GM19351 (cell line): ENCODE measurements at regions not wholly inside any gene's neighbourhood (a gene's known extent, or its start where the extent isn't known, plus 50 kb on each side); places are given as distances from the start of the nearest gene placed in this dataset.

ENCODE experiments used
- ATAC-seq: cut with Tn5 transposase; IDR thresholded peaks from one replicate; pipeline ENCODE4 v1.9.1; 2021; ENCODE audit warnings: mild to moderate bottlenecking, moderate library complexity; ENCODE audit not compliant: unreplicated experiment

DNA sequence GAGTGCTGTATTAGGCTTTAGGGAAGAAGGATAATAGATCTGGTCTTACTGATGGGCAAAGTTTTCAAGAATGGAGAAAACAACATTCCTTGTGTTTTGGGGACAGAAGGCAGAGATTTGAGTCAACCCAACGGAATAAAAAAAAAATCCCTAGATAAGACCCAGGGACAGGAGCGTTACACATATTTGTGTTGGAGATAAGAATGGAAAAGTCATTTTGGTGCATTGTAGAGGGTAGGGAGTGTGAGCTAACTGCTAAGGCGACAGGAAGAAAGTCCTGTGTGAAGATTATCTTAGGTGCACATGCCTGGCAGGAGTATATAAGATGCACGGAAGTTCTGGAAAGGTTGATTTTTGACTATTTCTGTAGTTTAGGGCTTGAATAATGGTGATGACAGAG is 450.3 kb upstream of the ARGLU1 start:
- ATAC-seq: no peak

GRCh38 chr13:107006661-107007060 is 438.7 kb upstream of the ARGLU1 start:
- no peak for ATAC-seq

DNA sequence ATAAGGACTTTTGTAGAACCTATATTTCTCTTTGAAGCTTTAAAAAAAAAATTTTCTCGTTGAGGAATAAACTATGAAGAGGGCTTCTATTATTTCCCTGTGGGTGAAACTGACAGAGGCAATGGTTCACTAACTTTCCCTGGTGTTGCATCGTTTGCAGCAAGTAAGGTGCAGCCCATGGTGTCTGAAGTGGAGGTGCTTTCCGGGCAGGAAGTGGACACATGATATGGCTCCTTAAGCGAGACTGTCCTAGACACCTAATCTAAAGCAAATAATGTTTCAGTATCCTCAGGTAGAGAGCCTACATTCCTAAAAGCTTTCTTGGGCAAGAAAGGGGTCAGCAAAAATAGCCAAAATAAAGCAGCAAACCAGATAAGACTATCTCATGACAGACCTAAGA is 437.6 kb upstream of the ARGLU1 start:
- ATAC-seq: no peak

DNA sequence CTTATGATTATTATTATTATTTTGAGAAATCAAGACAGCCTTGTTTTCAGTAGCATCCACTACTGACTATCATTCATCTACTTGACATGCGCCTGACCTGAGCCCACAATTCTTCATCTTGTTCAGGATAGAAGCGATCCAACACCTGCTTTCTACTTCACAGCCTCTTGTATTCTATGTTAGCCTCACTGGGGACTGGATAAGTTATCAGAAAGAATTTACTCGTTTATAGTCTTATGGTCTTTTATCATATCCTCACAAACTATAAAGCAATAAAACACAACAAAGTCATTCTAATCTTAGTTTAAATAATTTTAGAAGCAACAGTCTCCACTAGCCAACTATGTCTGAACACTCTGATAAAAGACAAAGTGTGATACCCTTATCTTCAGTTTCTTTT is 436.0 kb upstream of the ARGLU1 start:
- no peak for ATAC-seq

DNA sequence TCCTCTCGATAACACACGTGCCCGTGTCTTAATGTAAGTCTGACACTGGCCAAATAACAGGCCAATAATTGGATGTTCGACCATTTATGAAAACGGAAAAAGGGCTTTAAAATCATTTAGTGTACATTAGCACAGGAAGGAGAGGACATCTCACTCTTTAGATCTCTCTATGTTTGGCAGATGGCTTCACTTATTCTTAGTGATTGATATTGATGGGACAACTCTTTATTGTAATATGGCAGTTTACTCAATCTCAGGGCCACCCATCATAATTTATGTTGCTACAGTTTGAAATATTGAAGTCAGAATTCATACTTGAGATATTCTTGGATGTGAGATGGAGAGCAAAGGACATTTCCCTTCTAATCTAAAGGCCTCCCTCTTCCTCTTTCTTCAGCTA is 430.7 kb upstream of the ARGLU1 start:
- no peak for ATAC-seq

GRCh38 chr13:106997696-106998095 is 429.8 kb upstream of the ARGLU1 start:
- ATAC-seq: no peak

- no peak for ATAC-seq
These were observed 429.1 kb upstream of the ARGLU1 start for GRCh38 chr13:106996867-106997618.

- ATAC-seq: no peak
These were observed 422.7 kb upstream of the ARGLU1 start for GRCh38 chr13:106990594-106990993.

- ATAC-seq: no peak
These were observed 421.9 kb upstream of the ARGLU1 start for GRCh38 chr13:106989876-106990275.

DNA sequence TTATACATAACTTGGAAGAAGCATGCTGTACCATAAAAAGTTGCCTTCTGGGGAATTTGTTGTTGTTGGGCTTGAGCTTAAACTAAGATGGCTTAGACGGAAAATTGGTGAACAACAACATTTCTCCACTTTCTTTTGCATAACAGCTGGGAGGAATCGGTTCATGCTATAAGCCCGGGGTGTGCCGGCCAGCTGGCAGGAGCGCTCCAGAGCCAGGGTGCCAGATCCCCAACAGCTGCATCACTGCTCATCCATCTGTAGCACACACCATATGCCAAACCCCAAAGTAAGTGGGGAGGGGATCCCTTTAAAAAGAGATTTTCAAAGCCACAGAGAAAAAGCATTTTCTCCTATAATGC is 419.5 kb upstream of the ARGLU1 start:
- no peak for ATAC-seq

DNA sequence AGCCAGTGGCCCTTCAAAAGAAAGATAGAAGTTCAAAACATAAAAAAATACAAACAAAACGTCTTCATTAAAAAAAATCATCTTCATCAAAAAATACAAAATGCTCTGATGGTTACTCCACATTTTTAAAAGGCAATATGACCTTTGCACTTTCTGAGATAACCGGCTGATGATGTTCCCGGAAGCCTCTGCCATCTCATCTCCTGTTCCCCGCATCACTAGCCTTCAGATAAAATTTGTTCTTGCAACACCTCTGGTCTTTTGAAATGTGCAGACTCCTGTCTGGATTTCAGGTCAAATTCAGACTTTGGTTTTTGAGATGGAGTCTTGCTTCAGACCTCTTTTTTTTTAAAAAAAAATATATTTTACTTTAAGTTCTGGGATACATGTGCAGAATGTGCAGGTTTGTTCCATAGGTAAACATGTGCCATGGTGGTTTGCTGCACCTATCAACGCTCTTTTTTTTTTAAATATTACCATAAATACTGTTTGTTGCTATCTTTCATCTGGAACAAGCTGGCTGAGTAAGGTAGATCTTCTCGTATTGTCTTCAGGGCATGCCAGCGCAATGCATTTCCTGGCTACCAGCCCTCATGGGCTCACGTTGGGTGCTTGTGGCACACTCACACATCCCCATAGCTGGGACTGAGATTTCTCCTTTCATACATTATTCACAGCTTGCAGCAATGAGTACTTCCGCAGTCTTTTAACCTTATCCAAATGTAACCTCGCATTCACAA is 418.9 kb upstream of the ARGLU1 start:
- ATAC-seq: no peak

DNA sequence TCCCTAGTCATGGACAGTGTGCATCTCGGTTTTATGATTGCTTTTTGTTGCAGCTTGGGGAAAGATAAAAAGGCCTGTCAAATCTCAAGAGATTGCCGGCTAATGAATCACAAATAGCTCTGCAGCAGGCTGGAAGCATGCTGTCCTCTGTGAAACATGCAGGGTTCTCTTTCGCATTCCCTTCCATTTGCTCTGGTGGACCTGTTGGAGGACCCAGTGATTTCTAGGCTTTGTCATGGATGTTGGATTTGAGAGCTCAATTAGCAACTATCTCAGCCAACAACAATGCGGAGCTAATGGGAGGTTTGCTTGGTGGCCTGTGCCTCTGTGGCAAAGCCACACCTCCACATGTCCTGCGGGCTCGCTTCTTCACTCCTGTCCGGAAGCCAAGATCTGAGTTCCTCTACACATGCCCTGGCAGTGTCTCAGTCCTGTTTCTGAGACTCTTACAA is 418.1 kb upstream of the ARGLU1 start:
- no peak for ATAC-seq

DNA sequence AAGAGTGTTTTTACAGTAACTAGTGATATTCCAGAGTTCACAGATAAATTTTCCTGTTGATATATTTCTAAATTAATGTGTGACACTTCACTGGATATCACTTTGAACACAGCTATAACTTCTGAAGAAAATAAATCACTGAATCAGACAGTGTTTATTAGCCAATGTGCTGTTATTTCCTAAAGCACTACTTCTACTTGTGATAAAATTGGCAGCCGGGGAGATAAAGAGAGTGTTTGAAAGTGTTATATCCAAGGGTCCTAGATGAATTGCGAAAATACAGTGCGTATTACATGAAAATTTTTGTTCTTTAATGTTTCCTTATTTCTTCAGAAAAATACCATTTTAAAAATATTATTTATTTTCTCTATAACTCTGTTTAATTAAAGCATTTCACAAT is 417.5 kb upstream of the ARGLU1 start:
- no peak for ATAC-seq

DNA sequence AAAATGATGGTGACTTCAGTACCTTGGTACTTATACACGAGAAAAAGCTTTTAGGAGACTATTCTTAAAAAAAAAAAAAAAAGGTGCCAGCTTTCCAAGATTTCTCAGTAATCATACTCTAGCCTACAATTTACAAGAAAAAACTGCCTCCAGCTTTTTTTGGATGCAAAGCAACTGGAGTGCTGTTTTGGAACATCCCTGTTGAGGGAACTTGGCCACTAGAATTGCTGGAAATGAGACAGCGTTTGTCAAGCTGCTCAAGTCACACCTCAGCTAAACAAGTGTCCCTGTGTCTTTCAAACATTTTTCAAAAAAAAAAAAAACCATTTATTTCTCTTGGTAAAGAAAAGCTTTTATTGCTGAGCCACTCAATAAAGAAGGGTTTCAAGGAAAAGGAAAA is 413.1 kb upstream of the ARGLU1 start:
- ATAC-seq: no peak

DNA sequence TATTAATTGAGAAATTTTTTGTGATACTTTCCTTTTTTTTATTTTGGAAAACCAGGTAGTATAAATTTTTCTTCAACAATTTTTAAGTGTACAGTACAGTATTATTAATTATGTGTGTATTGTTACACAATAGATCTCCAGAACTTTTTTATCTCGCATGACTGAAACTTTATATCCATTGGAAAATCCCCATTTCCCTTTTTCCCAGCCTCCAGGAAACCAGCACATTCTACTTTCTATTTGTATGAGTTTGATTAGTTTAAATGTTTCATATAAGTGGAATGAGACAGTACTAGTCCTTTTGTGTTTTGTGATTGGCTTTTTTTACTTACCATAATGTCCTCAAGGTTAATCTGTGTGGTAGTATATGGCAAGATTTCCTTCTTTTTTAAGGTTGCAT is 399.5 kb upstream of the ARGLU1 start:
- ATAC-seq: no peak

DNA sequence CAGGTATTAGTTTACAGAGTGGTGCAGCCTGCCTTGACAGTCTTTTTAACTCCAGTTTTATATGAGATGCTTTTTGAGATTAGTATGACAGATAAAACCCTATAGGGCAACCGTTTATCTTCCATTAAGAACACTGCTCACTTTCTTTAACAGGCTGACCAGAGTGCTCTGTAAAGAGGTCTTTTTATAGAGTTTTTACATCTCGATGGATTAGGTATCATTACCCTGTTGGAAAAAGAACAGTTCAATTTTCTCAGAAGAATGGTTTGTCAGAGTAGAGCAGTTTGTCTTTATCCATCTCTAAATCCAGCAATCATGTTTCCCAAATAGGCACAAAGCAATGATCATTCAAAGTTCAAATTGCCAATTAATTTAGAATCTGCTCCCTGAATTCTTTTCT is 395.2 kb upstream of the ARGLU1 start:
- no peak for ATAC-seq

- no peak for ATAC-seq
These were observed 393.7 kb upstream of the ARGLU1 start for GRCh38 chr13:106961651-106962050.

GRCh38 chr13:106961216-106961615 is 393.3 kb upstream of the ARGLU1 start:
- no peak for ATAC-seq

GRCh38 chr13:106958621-106959048 is 390.7 kb upstream of the ARGLU1 start:
- ATAC-seq: no peak

DNA sequence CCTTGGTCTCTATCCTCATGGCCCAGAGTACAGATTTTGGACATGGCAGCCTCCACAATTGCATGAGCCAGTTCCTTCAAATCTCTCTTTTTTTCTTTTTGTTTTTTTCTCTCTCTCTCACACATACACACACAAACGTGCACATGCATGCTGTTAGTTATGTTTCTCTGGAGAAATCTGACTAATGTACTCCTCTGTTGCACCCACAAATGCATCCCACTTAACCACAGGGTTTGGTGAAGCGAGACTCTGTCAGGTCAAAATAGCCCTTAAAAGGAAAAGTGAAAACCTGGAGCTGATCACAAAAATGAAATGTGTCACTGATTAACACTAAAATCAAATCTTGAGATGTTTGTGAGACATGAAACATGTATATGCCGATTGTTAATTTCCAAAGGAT is 374.6 kb upstream of the ARGLU1 start:
- no peak for ATAC-seq

- ATAC-seq: no peak
These were observed 373.8 kb upstream of the ARGLU1 start for GRCh38 chr13:106941779-106942178.

GRCh38 chr13:106927421-106927820 is 359.5 kb upstream of the ARGLU1 start:
- no peak for ATAC-seq

- ATAC-seq: no peak
These were observed 354.4 kb upstream of the ARGLU1 start for GRCh38 chr13:106922384-106922783.
